ENCODE measurements at regions not wholly inside any gene's neighbourhood (a gene's known extent, or its start where the extent isn't known, plus 50 kb on each side); places are given as distances from the start of the nearest gene placed in this dataset.

GRCh38 chr4:3821580-3822229 lies 55.5 kb downstream of the ADRA2C start:
- H3K4me3 ChIP-seq: no peak overlapping the region
- H3K36me3 ChIP-seq: no peaks in the 10 kb centered on the region
- H3K27ac ChIP-seq: no peak overlapping the region
- no peaks in the 10 kb centered on the region for H3K9me3 ChIP-seq
- DNase-seq (ENCODE audit: low spot score): no peak
- TF ChIP-seq CTCF (IDR thresholded peaks at IDR 0.05): no peak
- no peaks in the 10 kb centered on the region for H3K27me3 ChIP-seq (replicated peaks; ENCODE audit: insufficient read depth)
- H3K4me1 ChIP-seq (ENCODE audit: control insufficient read depth in 1 of 2, low read depth in 2 of 2): peaks cover 0 to 2% of the 10 kb centered on the region in 2 donors
- ATAC-seq (ENCODE audit: insufficient number of reproducible peaks, low FRiP score, low read depth): no peak

GRCh38 chr4:3822230-3822947 lies 56.2 kb downstream of the ADRA2C start:
- H3K36me3 ChIP-seq: no peaks in the 10 kb centered on the region
- TF ChIP-seq CTCF (IDR thresholded peaks at IDR 0.05): no peak
- no peak overlapping the region for H3K27ac ChIP-seq
- ATAC-seq (ENCODE audit: insufficient number of reproducible peaks, low FRiP score, low read depth): no peak
- H3K27me3 ChIP-seq (replicated peaks; ENCODE audit: insufficient read depth): no peaks in the 10 kb centered on the region
- no peak overlapping the region for H3K4me3 ChIP-seq
- H3K4me1 ChIP-seq (ENCODE audit: control insufficient read depth in 1 of 2, low read depth in 2 of 2): peaks cover 4 to 8% of the 10 kb centered on the region in 2 donors
- DNase-seq (ENCODE audit: low spot score): no peak
- no peaks in the 10 kb centered on the region for H3K9me3 ChIP-seq

DNA sequence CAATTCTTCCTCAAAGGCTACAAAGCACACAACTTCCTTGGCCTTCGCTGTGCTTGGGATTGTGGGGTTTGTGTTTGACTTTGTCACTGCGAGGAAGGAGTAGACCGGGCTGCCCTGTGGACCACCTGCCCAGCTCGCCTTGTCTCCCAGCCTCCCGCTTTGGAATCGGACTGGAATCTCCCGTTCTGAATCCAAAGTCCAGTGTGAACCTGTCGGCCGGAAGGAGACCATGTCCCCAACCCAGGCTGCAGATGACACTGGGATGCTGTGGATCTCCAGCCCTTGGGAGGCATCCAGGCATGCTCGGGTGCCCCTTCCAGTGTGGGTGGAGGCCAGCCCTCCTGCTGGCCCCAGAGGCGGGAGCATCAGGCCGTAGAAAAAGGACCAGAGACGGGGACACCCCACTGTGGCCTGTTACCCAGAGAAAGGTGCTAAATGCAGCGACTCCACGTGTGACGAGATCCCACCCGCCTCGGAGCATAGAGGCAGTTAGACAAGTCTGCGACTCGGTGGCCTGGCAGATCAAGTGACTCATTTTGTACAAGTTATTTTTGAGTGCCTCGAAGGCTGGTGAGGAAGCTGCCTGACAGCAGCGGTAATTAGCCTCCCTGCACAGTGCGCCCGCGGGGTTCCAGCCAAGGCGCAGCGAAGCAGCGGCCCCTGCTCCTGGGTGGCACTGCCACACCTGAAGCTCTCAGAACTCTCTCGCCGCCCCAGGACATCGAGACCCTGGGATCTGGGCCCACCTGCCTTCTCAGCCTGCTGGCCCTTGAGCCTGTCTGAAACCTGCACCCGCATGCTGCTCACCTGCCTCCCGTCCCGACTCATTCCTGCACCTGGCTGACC lies 57.5 kb downstream of the ADRA2C start:
- no peak overlapping the region for H3K4me3 ChIP-seq
- peaks cover 11 to 16% of the 10 kb centered on the region in 2 donors for H3K4me1 ChIP-seq (ENCODE audit: control insufficient read depth in 1 of 2, low read depth in 2 of 2)
- no peak for DNase-seq (ENCODE audit: low spot score)
- no peaks in the 10 kb centered on the region for H3K36me3 ChIP-seq
- H3K27ac ChIP-seq: no peak overlapping the region
- no peak for TF ChIP-seq CTCF (IDR thresholded peaks at IDR 0.05)
- H3K27me3 ChIP-seq (replicated peaks; ENCODE audit: insufficient read depth): no peaks in the 10 kb centered on the region
- ATAC-seq (ENCODE audit: insufficient number of reproducible peaks, low FRiP score, low read depth): no peak
- no peaks in the 10 kb centered on the region for H3K9me3 ChIP-seq

GRCh38 chr4:3824521-3825270 lies 58.5 kb downstream of the ADRA2C start:
- Histone ChIP-seq H3K4me1 (ENCODE audit: control insufficient read depth in 1 of 2, low read depth in 2 of 2) (peaks cover 11 to 16% of the 10 kb centered on the region in 2 donors), H3K4me3 (no peak overlapping the region), H3K36me3 (no peaks in the 10 kb centered on the region), H3K27ac (no peak overlapping the region), H3K9me3 (no peaks in the 10 kb centered on the region), H3K27me3 (replicated peaks; ENCODE audit: insufficient read depth) (no peaks in the 10 kb centered on the region)
- no peak for TF ChIP-seq CTCF (IDR thresholded peaks at IDR 0.05)
- DNase-seq (ENCODE audit: low spot score) (no peak), ATAC-seq (ENCODE audit: insufficient number of reproducible peaks, low FRiP score, low read depth) (no peak)
